ENCODE measurements at regions not wholly inside any gene's neighbourhood (a gene's known extent, or its start where the extent isn't known, plus 50 kb on each side); places are given as distances from the start of the nearest gene placed in this dataset.

GRCh38 chr4:59455751-59456150, 1744.4 kb upstream of the ADGRL3 start:
- TF ChIP-seq CTCF (IDR thresholded peaks at IDR 0.05) (no peak), POLR2A (IDR thresholded peaks at IDR 0.05) (no peak), POLR2AphosphoS5 (IDR thresholded peaks at IDR 0.05) (no peak)
